Mucosa of rectum (tissue), 2 donors: ENCODE measurements at regions not wholly inside any gene's neighbourhood (a gene's known extent, or its start where the extent isn't known, plus 50 kb on each side); places are given as distances from the start of the nearest gene placed in this dataset.

ENCODE experiments used
- H3K27ac ChIP-seq, 2 donors: one replicate each; pipeline ENCODE4 v1.7.0; 2013; ENCODE audit warnings: inconsistent platforms in 2 of 2, low read depth in 2 of 2, low read length in 2 of 2
- H3K27me3 ChIP-seq, 2 donors: one replicate each; pipeline ENCODE4 v1.7.0; 2013; ENCODE audit warnings: low read length in 2 of 2; ENCODE audit not compliant: control insufficient read depth in 2 of 2, insufficient read depth in 2 of 2
- H3K36me3 ChIP-seq, 2 donors: one replicate each; pipeline ENCODE4 v1.7.0; 2013; ENCODE audit warnings: low read length in 2 of 2; ENCODE audit not compliant: control insufficient read depth in 2 of 2, insufficient read depth in 2 of 2
- H3K4me1 ChIP-seq, 2 donors: one replicate each; pipeline ENCODE4 v1.7.0; 2013; ENCODE audit warnings: low read length in 2 of 2, mild to moderate bottlenecking in 1 of 2; ENCODE audit not compliant: control insufficient read depth in 2 of 2, insufficient read depth in 2 of 2
- H3K4me3 ChIP-seq, 2 donors: one replicate each; pipeline ENCODE4 v1.7.0; 2013; ENCODE audit warnings: low read length in 2 of 2
- H3K9ac ChIP-seq, 2 donors: one replicate each; pipeline ENCODE4 v1.7.0; 2013; ENCODE audit warnings: low read length in 2 of 2, low read depth in 1 of 2, mild to moderate bottlenecking in 1 of 2
- H3K9me3 ChIP-seq, 2 donors: one replicate each; pipeline ENCODE4 v1.7.0; 2013; ENCODE audit warnings: low read length in 2 of 2; ENCODE audit not compliant: control insufficient read depth in 2 of 2
- donor health status: healthy.
- donor health status: Normal muscosa, but diverticular disease.

DNA sequence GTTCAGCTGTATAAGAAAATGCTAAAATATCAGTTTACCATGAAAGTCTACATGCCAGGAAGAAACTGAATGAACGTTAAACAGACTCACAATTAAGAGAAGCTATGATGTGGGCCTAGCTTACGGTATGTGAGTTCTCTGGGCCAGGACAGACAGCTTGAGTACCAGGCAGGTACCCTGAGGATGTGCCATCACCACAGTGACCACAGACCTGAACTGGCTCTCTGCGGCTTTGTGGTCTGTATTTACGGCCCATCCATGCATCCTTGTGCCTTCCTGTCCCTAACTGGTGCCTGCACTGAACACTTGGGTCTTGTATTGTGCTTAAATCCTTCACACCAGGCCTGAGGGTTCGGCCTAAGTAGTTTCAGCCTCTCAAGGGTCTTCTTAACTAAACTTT, 467.5 kb upstream of the PPP2R3A start:
- no peaks in the 10 kb centered on the region for H3K4me1 ChIP-seq
- H3K36me3 ChIP-seq, result no peaks in the 10 kb centered on the region
- no peak overlapping the region for H3K27ac ChIP-seq
- peaks cover 0 to 3% of the 10 kb centered on the region in 2 donors for H3K27me3 ChIP-seq
- H3K9me3 ChIP-seq, result no peaks in the 10 kb centered on the region
- H3K4me3 ChIP-seq, result no peak overlapping the region
- H3K9ac ChIP-seq, result no peak overlapping the region

DNA sequence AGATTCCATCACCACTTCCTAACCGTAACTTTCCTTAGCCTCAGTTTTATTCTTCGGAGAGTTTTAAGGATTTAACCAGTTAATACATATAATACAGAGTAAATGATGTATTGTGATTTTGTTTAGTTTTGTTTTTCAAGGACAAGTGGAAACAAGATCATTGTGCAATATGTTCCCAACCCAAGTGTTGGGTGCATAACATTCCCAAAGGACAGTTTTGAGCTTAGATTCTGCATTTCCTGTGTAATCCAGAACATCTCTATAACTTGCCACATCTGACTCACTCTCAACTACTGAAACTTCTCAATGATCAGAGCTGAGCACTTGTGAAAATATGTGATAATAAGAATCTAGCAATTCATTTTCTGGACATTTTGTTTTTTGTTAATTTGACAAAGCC, 466.1 kb upstream of the PPP2R3A start:
- H3K36me3 ChIP-seq, result no peaks in the 10 kb centered on the region
- H3K4me1 ChIP-seq, result no peaks in the 10 kb centered on the region
- no peak overlapping the region for H3K4me3 ChIP-seq
- no peak overlapping the region for H3K9ac ChIP-seq
- peaks cover 0 to 3% of the 10 kb centered on the region in 2 donors for H3K27me3 ChIP-seq
- no peak overlapping the region for H3K27ac ChIP-seq
- no peaks in the 10 kb centered on the region for H3K9me3 ChIP-seq

DNA sequence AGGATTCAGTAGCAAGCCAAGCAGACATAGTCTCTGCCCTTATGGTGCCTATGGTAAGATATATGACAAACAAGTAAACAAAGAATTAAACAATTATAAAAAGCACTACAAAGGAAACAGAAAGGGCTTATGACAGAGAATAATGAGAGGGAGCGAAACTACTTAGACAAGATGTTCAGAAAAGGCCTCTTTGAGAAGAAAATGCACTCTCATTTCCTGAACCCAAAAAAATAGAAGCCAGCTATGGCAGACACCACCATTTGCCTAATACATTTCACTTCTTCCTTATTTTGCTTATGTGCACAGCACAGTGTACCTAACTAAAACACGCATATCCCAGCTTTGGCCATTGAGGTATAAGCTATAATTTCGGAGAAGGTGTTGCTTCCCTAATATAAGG, 465.5 kb upstream of the PPP2R3A start:
- Histone ChIP-seq H3K9ac (no peak overlapping the region), H3K4me1 (no peaks in the 10 kb centered on the region), H3K27me3 (peaks cover 0 to 3% of the 10 kb centered on the region in 2 donors), H3K36me3 (no peaks in the 10 kb centered on the region), H3K27ac (no peak overlapping the region), H3K4me3 (no peak overlapping the region), H3K9me3 (no peaks in the 10 kb centered on the region)

DNA sequence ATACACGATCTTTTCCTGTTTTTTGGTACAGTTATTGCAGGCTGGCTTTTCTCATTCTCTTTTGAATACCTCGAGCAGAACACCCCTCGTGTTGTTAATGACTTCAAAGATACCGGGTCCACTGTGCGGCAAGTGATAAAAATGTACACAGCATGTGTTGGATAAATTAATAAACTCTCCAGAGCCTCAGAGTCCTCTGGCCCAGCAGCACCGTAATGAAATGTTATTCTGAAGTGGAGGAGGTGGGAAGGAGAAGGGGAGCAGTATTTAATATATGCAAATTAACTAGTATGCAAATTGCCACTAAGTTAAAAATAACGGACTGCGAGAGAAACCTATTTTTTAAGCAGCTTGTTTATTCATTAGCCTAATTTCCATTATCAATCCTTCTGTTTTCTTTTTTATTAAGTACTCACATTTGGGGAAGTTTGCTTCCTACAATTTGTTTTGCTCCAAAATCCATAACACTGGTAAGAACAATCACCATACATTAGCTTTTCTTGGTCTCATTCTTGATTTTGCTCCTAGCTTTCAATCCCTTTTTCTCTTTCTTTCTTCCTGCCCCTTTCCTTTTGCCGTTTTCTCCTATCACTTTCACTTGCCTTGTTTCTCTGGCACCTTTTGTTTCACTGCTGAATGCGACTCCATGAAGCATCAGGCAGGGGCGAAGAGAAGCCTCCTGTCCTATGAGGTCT, 462.3 kb upstream of the PPP2R3A start:
- H3K36me3 ChIP-seq, result no peaks in the 10 kb centered on the region
- H3K4me1 ChIP-seq, result no peaks in the 10 kb centered on the region
- no peaks in the 10 kb centered on the region for H3K9me3 ChIP-seq
- no peak overlapping the region for H3K9ac ChIP-seq
- H3K27me3 ChIP-seq, result peaks cover 0 to 3% of the 10 kb centered on the region in 2 donors
- H3K27ac ChIP-seq, result no peak overlapping the region
- H3K4me3 ChIP-seq, result no peak overlapping the region

DNA sequence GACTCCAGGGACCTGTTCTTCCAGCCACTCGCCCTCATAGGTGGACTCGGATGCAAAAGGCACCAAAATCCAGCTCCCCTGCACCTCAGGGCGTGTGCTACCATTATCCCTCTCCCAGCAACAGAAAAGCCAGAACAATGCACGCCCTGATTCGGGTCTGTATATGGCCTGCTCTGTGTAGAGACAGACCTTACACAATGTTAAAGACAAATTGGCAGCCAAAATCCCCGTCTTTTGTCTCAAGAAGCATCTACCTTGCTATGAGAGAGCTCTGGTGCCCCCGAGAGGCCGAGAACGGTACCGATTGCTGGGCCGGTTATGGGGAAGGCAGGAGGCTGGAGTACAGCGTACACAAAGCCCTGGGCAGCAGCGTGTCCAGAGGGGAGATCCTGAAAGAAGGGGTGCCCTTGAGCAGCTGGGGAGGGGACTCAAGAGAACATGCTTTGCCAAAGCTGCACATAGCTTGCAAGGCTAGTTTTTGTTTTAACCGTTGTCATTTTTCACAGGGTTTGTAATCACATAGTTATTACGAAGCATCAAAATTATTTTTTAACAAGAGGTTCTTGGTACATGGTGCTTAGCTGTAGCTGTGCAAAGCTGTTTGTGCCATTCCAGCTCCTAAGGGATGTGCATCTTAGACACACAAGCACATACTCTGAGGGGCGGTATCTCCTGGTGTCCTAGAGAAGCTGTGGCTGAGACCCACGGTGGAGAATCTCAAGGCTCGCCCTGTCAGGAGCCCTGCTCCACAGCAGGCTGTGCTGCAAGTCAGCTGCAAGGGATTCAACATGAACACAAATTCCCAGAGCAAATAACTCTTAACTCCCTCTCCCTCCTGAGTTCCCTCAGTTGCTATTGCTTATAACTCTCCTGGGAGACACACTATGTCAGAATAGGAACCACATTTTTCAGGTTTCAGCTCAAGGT, 461.5 kb upstream of the PPP2R3A start:
- peaks cover 0 to 3% of the 10 kb centered on the region in 2 donors for H3K27me3 ChIP-seq
- H3K27ac ChIP-seq, result no peak overlapping the region
- H3K4me1 ChIP-seq, result no peaks in the 10 kb centered on the region
- no peaks in the 10 kb centered on the region for H3K36me3 ChIP-seq
- no peak overlapping the region for H3K4me3 ChIP-seq
- no peak overlapping the region for H3K9ac ChIP-seq
- H3K9me3 ChIP-seq, result no peaks in the 10 kb centered on the region

DNA sequence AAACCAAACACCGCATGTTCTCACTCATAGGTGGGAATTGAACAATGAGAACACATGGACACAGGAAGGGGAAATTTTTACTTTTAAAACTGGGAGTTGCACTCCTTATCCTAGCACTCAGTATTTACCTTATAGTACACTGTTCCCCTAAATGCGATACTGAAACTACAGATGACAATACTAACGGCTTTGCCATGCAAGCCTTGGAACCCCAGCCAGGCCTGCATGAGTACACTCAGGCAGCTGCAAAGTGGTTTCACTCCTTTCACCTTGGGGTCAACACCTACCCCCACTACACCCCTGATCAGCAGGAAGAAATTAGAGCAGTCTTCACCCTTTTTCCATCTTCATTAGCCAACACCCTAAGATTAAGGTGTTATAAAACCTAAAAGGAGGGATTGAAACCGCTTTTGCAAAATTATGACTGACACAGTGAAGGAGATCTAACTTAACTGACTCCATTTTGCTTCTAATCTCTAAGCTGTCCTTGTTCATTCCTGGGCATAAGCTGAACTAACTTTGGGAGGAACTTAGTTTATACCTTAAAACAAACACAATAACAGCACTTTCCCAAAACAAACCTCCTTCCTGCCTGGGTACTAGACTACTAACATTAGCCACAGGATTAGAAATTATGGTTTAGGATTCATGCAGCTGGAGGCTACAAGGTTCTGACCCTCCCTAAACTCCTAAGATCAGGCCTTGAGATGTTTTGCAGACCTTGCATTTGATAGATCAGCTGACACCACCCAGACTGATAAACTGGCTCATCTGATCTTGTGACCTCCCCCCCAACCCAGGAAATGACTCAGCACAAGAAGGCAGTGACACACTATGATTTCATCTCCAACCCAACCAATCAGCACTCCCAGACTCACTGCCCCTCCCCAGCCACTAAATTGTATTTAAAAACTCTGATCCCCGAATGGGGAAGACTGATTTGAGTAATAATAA, 452.1 kb upstream of the PPP2R3A start:
- Histone ChIP-seq H3K9ac (no peak overlapping the region), H3K9me3 (no peaks in the 10 kb centered on the region), H3K36me3 (no peaks in the 10 kb centered on the region), H3K4me1 (no peaks in the 10 kb centered on the region), H3K4me3 (no peak overlapping the region), H3K27ac (no peak overlapping the region), H3K27me3 (no peaks in the 10 kb centered on the region)

DNA sequence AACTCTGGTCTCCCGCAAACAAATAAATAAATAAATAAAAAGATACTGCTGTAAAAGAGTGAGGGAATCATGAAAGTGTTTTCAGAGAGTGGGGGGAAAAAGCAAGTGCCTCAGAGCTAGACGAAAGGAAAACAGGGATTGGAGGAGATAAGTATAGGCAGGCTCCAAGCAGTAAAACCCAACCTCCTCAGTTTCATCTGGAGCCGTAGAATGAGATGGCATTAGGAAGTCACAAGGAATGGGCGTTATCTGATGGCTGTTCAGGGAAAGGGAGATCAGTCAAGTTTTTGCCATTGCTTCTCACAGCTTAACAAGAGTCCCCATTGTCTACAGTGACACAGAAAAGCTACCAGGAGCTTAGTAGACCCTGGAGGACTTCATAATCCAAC, 451.5 kb upstream of the PPP2R3A start:
- Histone ChIP-seq H3K9ac (no peak overlapping the region), H3K27ac (no peak overlapping the region), H3K27me3 (no peaks in the 10 kb centered on the region), H3K4me3 (no peak overlapping the region), H3K9me3 (no peaks in the 10 kb centered on the region), H3K36me3 (no peaks in the 10 kb centered on the region), H3K4me1 (no peaks in the 10 kb centered on the region)

DNA sequence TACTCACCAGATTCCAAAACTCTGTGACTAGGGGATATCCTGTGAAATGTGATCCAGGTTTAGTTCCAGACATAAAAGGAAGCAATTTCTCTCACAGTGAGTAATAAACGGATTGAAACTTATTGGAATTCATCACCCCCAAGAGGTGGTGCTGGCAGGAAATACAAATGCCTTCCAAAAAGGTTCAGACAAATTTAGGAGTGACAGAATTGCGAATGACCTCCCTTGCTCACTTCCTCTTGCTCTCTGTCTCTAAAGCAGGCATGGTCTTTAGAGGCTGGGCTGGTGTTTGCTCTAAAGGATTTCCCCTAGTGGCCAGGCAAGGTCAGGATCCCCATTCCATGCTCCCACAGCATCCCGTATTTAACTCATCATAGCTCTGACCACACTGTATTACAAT, 449.4 kb upstream of the PPP2R3A start:
- H3K9me3 ChIP-seq, result no peaks in the 10 kb centered on the region
- H3K27ac ChIP-seq, result no peak overlapping the region
- no peaks in the 10 kb centered on the region for H3K27me3 ChIP-seq
- H3K4me1 ChIP-seq, result no peaks in the 10 kb centered on the region
- no peaks in the 10 kb centered on the region for H3K36me3 ChIP-seq
- H3K4me3 ChIP-seq, result no peak overlapping the region
- no peak overlapping the region for H3K9ac ChIP-seq

DNA sequence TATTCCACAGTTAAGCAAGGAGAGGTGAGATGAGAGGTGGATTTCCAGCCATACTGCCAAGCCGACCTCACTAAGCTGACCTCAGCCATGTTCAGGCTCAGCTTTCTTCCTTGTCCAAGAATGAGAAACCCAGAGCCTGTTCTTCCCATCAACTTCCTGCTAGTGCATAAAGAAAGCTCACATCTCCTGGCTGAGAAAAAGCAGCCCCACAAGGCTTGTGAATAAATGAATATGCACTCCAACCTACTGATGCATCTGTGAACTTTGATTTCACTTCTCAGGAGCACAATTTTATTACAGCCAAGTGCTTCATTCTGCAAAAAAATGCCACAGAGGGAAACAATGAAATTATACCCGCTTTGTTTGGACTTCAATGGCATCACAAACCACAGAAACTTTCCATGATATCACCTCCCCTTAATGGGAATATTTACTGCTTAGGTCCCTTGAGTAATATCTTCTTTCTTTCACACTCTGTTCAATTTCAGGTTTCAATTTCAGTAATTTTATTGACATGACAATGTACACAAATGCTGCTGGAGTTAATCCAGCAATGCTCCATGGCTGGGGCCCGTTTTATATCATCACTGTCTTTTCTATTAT, 437.0 kb upstream of the PPP2R3A start:
- no peaks in the 10 kb centered on the region for H3K27me3 ChIP-seq
- no peaks in the 10 kb centered on the region for H3K9me3 ChIP-seq
- H3K27ac ChIP-seq, result no peak overlapping the region
- H3K4me3 ChIP-seq, result no peak overlapping the region
- peaks cover 0 to 3% of the 10 kb centered on the region in 2 donors for H3K4me1 ChIP-seq
- H3K9ac ChIP-seq, result no peak overlapping the region
- H3K36me3 ChIP-seq, result no peaks in the 10 kb centered on the region
